Colonic mucosa (tissue), 4 donors: ENCODE measurements at regions not wholly inside any gene's neighbourhood (a gene's known extent, or its start where the extent isn't known, plus 50 kb on each side); places are given as distances from the start of the nearest gene placed in this dataset.

Experiments used
- DNase-seq: peaks from one replicate; pipeline ENCODE4 v3.0.0-alpha.2; 2020
- H3K27ac ChIP-seq: fragments of 200-600 bp; one replicate; pipeline ENCODE4 v1.8.0; 2021
- H3K27me3 ChIP-seq: fragments of 200-600 bp; one replicate; pipeline ENCODE4 v1.8.0; 2021
- H3K36me3 ChIP-seq: fragments of 200-600 bp; one replicate; pipeline ENCODE4 v1.8.0; 2021
- H3K4me1 ChIP-seq: fragments of 200-600 bp; one replicate; pipeline ENCODE4 v1.8.0; 2021; ENCODE audit warnings: mild to moderate bottlenecking
- H3K4me3 ChIP-seq: fragments of 200-600 bp; one replicate; pipeline ENCODE4 v1.8.0; 2021
- H3K9ac ChIP-seq, 2 donors: one replicate each; pipeline ENCODE4 v1.7.0; 2013; ENCODE audit warnings: control low read depth in 2 of 2, low read depth in 2 of 2, low read length in 2 of 2
- H3K9me3 ChIP-seq: fragments of 200-600 bp; one replicate; pipeline ENCODE4 v1.8.0; 2021
- intact Hi-C: fragments of 100-400 bp; cut with DNase I; formaldehyde crosslinking; loops from one replicate; pipeline ENCODE4 v1.14.1; 2022
- TF ChIP-seq, protein P1 (sequence below): fragments of 200-600 bp; IDR thresholded peaks from one replicate; pipeline ENCODE4 v1.8.0; 2022; ENCODE audit warnings: antibody characterized with exemption, mild to moderate bottlenecking
- donor health status: healthy.
- donor health status: DM: no; HTN: no; CAD: no.
- donor health status: DM: no; HTN: no; CAD: no.

DNA sequence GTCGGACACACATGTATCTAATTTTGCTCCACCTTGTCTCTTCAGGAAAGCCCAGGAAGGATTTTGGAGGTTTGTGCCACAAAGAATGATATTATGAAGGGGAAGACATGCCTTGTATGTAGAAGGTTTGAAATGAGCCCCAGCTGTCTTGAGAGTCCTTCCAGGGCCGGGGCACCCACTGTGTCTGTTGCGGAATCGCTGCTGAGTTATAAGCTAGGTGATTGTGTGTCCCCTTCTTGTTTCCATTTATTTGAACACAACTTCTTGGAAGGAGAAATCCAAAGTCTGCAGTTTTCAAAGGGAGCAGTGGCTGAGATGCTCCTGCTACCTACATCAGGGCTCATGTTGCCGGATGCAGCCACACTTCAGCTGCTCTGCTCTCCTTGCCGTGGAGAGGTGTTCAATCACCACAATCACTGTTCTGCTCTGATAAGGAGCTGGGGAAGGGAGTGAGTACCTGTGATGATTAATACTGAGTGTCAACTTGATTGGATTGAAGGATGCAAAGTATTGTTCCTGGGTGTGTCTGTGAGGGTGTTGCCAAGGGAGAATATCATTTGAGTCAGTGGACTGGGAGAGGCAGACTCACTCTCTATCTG, 828.6 kb downstream of the QKI start:
- Histone ChIP-seq H3K4me3 (no peak overlapping the region), H3K36me3 (no peaks in the 10 kb centered on the region), H3K27ac (no peak overlapping the region), H3K4me1 (no peaks in the 10 kb centered on the region), H3K9ac (no peak overlapping the region), H3K9me3 (no peaks in the 10 kb centered on the region), H3K27me3 (no peaks in the 10 kb centered on the region)
- intact Hi-C loops, result no loop called here
- TF ChIP-seq, protein P1, sequence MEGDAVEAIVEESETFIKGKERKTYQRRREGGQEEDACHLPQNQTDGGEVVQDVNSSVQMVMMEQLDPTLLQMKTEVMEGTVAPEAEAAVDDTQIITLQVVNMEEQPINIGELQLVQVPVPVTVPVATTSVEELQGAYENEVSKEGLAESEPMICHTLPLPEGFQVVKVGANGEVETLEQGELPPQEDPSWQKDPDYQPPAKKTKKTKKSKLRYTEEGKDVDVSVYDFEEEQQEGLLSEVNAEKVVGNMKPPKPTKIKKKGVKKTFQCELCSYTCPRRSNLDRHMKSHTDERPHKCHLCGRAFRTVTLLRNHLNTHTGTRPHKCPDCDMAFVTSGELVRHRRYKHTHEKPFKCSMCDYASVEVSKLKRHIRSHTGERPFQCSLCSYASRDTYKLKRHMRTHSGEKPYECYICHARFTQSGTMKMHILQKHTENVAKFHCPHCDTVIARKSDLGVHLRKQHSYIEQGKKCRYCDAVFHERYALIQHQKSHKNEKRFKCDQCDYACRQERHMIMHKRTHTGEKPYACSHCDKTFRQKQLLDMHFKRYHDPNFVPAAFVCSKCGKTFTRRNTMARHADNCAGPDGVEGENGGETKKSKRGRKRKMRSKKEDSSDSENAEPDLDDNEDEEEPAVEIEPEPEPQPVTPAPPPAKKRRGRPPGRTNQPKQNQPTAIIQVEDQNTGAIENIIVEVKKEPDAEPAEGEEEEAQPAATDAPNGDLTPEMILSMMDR, result no peak
- DNase-seq, result no peak

GRCh38 chr6:164230804-164231203, 816.3 kb downstream of the QKI start:
- intact Hi-C loops, result no loop called here
- H3K4me3 ChIP-seq, result no peak overlapping the region
- TF ChIP-seq, protein P1, result no peak
- no peak overlapping the region for H3K9ac ChIP-seq
- H3K36me3 ChIP-seq, result no peaks in the 10 kb centered on the region
- no peak for DNase-seq
- no peaks in the 10 kb centered on the region for H3K4me1 ChIP-seq
- no peaks in the 10 kb centered on the region for H3K9me3 ChIP-seq
- no peak overlapping the region for H3K27ac ChIP-seq
- H3K27me3 ChIP-seq, result no peaks in the 10 kb centered on the region

DNA sequence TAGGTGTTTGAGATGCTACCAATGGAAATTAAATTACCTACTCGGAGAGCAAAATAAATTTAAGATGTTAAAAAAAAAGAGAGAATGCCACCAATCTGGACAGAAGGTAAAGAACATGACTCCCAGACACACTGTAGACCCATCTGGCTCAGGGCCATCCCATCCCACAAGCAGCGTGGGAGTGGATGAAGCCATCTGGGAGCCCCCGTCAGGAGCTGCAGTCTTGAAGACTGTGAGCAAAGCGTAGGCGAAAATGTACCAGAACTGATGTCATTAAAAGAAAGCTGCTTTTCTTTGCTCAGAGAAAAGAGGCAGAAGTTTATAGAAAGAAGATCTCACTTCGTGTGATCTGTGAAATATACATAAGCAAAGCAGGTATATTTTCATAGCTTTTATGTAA, 815.7 kb downstream of the QKI start:
- Histone ChIP-seq H3K4me3 (no peak overlapping the region), H3K27me3 (no peaks in the 10 kb centered on the region), H3K36me3 (no peaks in the 10 kb centered on the region), H3K9me3 (no peaks in the 10 kb centered on the region), H3K27ac (no peak overlapping the region), H3K9ac (no peak overlapping the region), H3K4me1 (no peaks in the 10 kb centered on the region)
- TF ChIP-seq, protein P1, result no peak
- DNase-seq, result no peak
- intact Hi-C loops, result no loop called here

GRCh38 chr6:164229716-164230115, 815.2 kb downstream of the QKI start:
- no peak for DNase-seq
- H3K4me3 ChIP-seq, result no peak overlapping the region
- no peak overlapping the region for H3K27ac ChIP-seq
- H3K9me3 ChIP-seq, result no peaks in the 10 kb centered on the region
- no peaks in the 10 kb centered on the region for H3K27me3 ChIP-seq
- intact Hi-C loops, result no loop called here
- no peak overlapping the region for H3K9ac ChIP-seq
- TF ChIP-seq, protein P1, result no peak
- no peaks in the 10 kb centered on the region for H3K36me3 ChIP-seq
- no peaks in the 10 kb centered on the region for H3K4me1 ChIP-seq

GRCh38 chr6:164227952-164228522, 813.5 kb downstream of the QKI start:
- H3K9ac ChIP-seq, result no peak overlapping the region
- H3K27me3 ChIP-seq, result no peaks in the 10 kb centered on the region
- no peaks in the 10 kb centered on the region for H3K9me3 ChIP-seq
- no peaks in the 10 kb centered on the region for H3K36me3 ChIP-seq
- TF ChIP-seq, protein P1, result no peak
- intact Hi-C loops, result no loop called here
- no peak for DNase-seq
- H3K27ac ChIP-seq, result no peak overlapping the region
- H3K4me3 ChIP-seq, result no peak overlapping the region
- H3K4me1 ChIP-seq, result no peaks in the 10 kb centered on the region
